Stimulated activated naive CD4-positive, alpha-beta T cell (primary cell): ENCODE measurements at regions not wholly inside any gene's neighbourhood (a gene's known extent, or its start where the extent isn't known, plus 50 kb on each side); places are given as distances from the start of the nearest gene placed in this dataset.
"Not testable (repeated sequence)": the region's sequence is repeated elsewhere in the genome, so short reads cannot be mapped to it uniquely, and the experiment has no call there.

ENCODE experiments used
- DNase-seq, 6 experiments: peaks; one replicate each; lab custom pipeline; 2025; lab: John Stamatoyannopoulos, UW

GRCh38 chr6:67541586-67541985, 1093.5 kb upstream of the ADGRB3 start:
- no peak for DNase-seq

- DNase-seq, result no peak
Observed at GRCh38 chr6:67538032-67538431, 1097.0 kb upstream of the ADGRB3 start.

- DNase-seq, result no peak
Observed at GRCh38 chr6:67535946-67536345, 1099.1 kb upstream of the ADGRB3 start.

- DNase-seq, result no peak
Observed at GRCh38 chr6:67506352-67506751, 1128.7 kb upstream of the ADGRB3 start.

- DNase-seq, result no peak
Observed at GRCh38 chr6:67501755-67502154, 1133.3 kb upstream of the ADGRB3 start.

GRCh38 chr6:67497749-67498148, 1137.3 kb upstream of the ADGRB3 start:
- DNase-seq, result no peak

- DNase-seq, result no peak
Observed at GRCh38 chr6:67496191-67496590, 1138.9 kb upstream of the ADGRB3 start.

GRCh38 chr6:67493682-67494081, 1141.4 kb upstream of the ADGRB3 start:
- DNase-seq, result no peak

- DNase-seq, result no peak
Observed at GRCh38 chr6:67475700-67476099, 1159.4 kb upstream of the ADGRB3 start.

- no peak for DNase-seq
Observed at GRCh38 chr6:67467341-67467740, 1167.7 kb upstream of the ADGRB3 start.

- not testable (repeated sequence) for DNase-seq
Observed at GRCh38 chr6:67462725-67463124, 1172.4 kb upstream of the ADGRB3 start.

- no peak for DNase-seq
Observed at GRCh38 chr6:67459556-67459955, 1175.5 kb upstream of the ADGRB3 start.

GRCh38 chr6:67458265-67458664, 1176.8 kb upstream of the ADGRB3 start:
- no peak for DNase-seq

GRCh38 chr6:67451874-67452273, 1183.2 kb upstream of the ADGRB3 start:
- DNase-seq, result no peak

GRCh38 chr6:67450641-67451040, 1184.4 kb upstream of the ADGRB3 start:
- no peak for DNase-seq

- no peak for DNase-seq
Observed at GRCh38 chr6:67449602-67450001, 1185.5 kb upstream of the ADGRB3 start.

GRCh38 chr6:67433124-67433523, 1202.0 kb upstream of the ADGRB3 start:
- DNase-seq, result no peak

GRCh38 chr6:67431076-67431475, 1204.0 kb upstream of the ADGRB3 start:
- no peak for DNase-seq

GRCh38 chr6:67426686-67427085, 1208.4 kb upstream of the ADGRB3 start:
- DNase-seq, result not testable (repeated sequence)

- DNase-seq, result no peak
Observed at GRCh38 chr6:67412035-67412434, 1223.0 kb upstream of the ADGRB3 start.

GRCh38 chr6:67411036-67411435, 1224.0 kb upstream of the ADGRB3 start:
- DNase-seq, result no peak

GRCh38 chr6:67394254-67394653, 1240.8 kb upstream of the ADGRB3 start:
- no peak for DNase-seq

- DNase-seq, result no peak
Observed at GRCh38 chr6:67393356-67393755, 1241.7 kb upstream of the ADGRB3 start.

- no peak for DNase-seq
Observed at GRCh38 chr6:67391955-67392354, 1243.1 kb upstream of the ADGRB3 start.

GRCh38 chr6:67369679-67370078, 1265.4 kb upstream of the ADGRB3 start:
- DNase-seq, result no peak
